Fibroblast of the aortic adventitia (primary cell): ENCODE measurements at regions not wholly inside any gene's neighbourhood (a gene's known extent, or its start where the extent isn't known, plus 50 kb on each side); places are given as distances from the start of the nearest gene placed in this dataset.
"Not testable (repeated sequence)": the region's sequence is repeated elsewhere in the genome, so short reads cannot be mapped to it uniquely, and the experiment has no call there.

ENCODE experiments used
- DNase-seq: peaks from one replicate; pipeline ENCODE4 v3.0.0-alpha.2; 2010; ENCODE audit warnings: low read depth
- H3K4me3 ChIP-seq: 2 replicates; pipeline ENCODE4 v1.5.1; 2011; ENCODE audit warnings: low read depth, mild to moderate bottlenecking, control low read depth, low read length, moderate library complexity
- TF ChIP-seq, protein P1 (sequence below): IDR thresholded peaks from 2 replicates; pipeline ENCODE4 v1.5.1; 2011; ENCODE audit warnings: mild to moderate bottlenecking, low read length, control low read depth, inconsistent platforms; ENCODE audit not compliant: insufficient read depth

DNA sequence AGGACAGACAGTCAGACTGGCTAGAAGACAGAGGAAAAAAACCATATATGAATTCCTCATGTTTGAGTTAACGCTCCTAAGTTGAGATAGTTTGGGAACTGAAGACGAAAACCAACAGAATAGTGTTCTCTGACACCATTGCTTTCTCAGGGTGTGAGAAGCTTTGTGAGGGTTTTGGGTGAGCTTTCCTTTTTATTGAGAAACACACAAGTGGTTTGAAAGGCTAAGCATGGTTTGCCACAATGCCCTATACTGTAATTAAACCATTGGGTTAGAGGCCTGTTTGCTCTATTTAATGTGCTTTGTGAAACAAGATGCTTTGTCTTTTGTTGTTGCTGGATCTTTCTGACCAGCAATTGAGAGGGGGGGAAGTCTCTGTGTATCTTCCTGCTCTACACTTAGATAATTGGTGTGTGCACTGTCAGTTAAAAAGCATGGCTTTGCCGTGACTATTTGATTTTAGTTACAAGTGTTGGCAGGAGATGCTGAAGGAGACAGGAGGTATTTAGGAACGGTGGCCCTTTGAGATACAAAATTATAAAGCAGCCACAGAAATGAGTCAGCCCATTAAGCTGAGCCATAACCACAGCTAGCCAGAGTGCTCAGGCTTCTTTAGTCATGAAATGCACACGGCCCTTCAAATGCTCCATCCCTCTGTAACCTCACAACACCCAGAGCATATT lies 273.0 kb upstream of the PREP start:
- H3K4me3 ChIP-seq: no peak overlapping the region
- TF ChIP-seq, protein P1, sequence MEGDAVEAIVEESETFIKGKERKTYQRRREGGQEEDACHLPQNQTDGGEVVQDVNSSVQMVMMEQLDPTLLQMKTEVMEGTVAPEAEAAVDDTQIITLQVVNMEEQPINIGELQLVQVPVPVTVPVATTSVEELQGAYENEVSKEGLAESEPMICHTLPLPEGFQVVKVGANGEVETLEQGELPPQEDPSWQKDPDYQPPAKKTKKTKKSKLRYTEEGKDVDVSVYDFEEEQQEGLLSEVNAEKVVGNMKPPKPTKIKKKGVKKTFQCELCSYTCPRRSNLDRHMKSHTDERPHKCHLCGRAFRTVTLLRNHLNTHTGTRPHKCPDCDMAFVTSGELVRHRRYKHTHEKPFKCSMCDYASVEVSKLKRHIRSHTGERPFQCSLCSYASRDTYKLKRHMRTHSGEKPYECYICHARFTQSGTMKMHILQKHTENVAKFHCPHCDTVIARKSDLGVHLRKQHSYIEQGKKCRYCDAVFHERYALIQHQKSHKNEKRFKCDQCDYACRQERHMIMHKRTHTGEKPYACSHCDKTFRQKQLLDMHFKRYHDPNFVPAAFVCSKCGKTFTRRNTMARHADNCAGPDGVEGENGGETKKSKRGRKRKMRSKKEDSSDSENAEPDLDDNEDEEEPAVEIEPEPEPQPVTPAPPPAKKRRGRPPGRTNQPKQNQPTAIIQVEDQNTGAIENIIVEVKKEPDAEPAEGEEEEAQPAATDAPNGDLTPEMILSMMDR: no peak
- peak; percentile 89 for DNase-seq

DNA sequence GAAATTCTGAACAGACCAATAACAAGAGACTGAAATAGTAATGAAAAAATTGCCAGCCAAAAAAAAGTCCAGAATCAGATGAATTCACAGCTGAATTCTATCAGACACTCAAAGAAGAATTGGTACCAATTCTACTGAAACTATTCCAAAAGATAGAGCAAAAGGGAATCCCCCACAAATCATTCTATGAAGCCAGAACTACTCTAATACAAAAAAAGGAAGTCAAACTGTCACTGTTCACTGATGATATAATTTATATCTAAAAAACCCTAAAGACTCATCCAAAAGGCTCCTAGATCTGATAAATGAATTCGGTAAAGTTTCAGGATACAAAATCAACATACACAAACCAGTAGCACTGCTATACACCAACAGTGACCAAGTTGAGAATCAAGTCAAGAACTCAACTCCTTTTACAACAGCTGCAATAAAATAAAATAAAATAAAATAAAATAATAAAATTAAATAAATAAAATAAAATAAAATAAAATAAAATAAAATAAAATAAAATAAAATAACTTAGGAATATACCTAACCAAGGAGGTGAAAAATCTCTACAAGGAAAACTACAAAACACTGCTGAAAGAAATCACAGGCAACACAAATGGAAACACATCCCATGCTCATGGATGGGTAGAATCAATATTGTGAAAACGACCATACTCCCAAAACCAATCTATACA lies 270.1 kb upstream of the PREP start:
- DNase-seq, H3K4me3 ChIP-seq: not testable (repeated sequence)

DNA sequence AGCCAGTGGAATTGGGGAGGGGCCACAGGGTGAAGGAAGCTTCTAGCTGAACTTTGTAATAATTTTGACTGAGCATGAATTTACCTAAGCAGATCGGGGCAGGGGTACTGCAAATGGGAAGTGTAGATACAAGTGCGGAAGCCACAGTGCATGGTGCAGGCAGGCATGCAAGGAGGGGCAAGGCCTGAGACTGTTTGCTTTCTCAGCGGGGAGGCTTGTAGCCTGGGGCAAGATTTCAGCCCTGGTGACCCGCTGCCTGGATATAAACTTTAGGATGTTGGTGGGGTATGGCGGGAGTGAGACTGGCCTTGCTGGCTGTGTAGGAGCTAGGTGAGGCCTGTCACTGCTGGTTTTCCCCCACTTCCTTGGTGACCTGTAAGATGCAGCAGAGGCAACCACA lies 266.4 kb upstream of the PREP start:
- H3K4me3 ChIP-seq: no peak overlapping the region
- TF ChIP-seq, protein P1: no peak
- DNase-seq: no peak

DNA sequence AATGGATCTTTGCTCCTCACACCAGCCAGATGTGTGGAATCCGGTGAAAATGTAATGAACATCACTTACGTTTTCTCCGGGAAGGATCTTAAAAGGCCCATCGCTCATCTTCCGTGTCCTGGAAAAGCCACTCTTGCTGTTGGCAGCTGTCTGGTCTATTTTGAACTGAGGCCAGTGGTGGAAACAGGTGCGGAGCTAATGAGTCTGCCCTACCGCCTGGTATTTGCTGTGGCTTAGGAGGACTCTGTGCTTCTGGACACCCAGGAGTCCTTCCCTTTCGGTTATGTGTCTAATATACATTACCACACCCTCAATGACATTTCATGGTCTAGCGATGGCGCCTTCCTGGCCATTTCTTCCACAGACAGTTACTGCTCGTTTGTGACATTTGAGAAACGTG lies 264.2 kb upstream of the PREP start:
- TF ChIP-seq, protein P1: no peak
- no peak overlapping the region for H3K4me3 ChIP-seq
- no peak for DNase-seq

DNA sequence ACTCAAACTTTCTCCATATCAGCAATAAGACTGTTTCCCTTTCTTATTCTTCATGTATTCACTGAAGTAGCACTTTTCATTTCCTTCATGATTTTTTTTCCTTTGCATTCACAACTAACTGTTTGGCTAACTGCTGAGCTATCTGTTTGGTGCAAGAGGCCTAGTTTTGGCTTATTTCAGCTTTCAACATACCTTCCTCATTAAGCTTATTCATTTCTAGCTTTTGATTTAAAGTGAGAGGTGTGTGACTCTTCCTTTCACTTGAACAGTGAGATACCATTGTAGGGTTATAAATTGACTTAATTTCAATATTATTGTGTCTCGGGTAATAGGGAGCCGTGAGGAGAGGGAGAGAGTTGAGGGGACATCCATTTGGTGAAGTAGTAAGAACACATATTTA lies 262.0 kb upstream of the PREP start:
- no peak overlapping the region for H3K4me3 ChIP-seq
- DNase-seq: no peak
- TF ChIP-seq, protein P1: no peak

DNA sequence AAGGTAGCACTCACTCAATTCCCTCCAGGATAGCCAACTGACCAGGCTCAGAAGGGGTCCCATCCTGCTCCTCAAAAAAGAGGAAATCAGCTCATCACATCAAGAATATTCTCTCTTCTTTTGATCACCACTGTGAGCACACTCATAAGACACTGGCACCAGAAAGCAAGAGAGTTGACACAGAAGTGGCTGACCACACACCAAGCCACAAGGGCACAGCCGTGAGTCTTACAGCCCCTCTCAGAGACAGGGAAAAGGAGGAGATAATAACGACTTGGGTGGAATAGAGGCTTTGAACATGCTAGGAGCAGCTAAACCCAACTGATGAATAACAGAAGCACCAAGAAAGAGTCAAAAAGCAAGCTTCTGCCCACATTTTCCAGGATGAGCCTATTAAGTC lies 249.1 kb upstream of the PREP start:
- TF ChIP-seq, protein P1: no peak
- H3K4me3 ChIP-seq: no peak overlapping the region
- DNase-seq: no peak

DNA sequence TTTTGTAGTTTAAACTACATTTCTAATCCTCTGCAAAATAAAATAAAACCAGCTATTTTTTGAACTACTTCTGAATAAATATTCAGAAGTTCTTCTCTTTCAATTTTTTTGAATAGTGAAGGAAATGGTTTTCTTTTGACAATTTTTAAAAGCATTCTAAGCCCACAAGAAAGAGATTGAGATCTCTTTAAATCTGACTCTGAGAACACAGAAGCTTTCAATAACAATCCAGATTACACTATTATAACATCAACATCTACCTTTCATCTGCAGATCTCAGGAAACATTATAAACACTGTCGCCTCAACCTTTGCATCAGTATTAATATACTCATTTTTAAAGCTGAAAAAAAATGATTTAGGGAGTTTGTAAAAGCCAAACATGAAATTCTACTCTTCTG lies 247.5 kb upstream of the PREP start:
- H3K4me3 ChIP-seq: no peak overlapping the region
- TF ChIP-seq, protein P1: no peak
- no peak for DNase-seq
